GM12865 (cell line): ENCODE measurements at regions not wholly inside any gene's neighbourhood (a gene's known extent, or its start where the extent isn't known, plus 50 kb on each side); places are given as distances from the start of the nearest gene placed in this dataset.

Source experiments
- DNase-seq: peaks from one replicate; pipeline ENCODE4 v3.0.0; 2010; ENCODE audit warnings: low read depth
- H3K4me3 ChIP-seq: 2 replicates; pipeline ENCODE4 v1.5.1; 2011; ENCODE audit warnings: mild to moderate bottlenecking, low read depth, low read length, control low read depth
- TF ChIP-seq, protein P1 (sequence below): IDR thresholded peaks from 2 replicates; pipeline ENCODE4 v1.5.1; 2011; ENCODE audit warnings: low read length, control low read depth, low read depth, inconsistent platforms; ENCODE audit not compliant: insufficient read depth; ENCODE audit errors: missing control alignments

GRCh38 chr4:156638334-156638733 is 333.3 kb downstream of the PDGFC start:
- DNase-seq = no peak
- no peak overlapping the region for H3K4me3 ChIP-seq
- TF ChIP-seq, protein P1, sequence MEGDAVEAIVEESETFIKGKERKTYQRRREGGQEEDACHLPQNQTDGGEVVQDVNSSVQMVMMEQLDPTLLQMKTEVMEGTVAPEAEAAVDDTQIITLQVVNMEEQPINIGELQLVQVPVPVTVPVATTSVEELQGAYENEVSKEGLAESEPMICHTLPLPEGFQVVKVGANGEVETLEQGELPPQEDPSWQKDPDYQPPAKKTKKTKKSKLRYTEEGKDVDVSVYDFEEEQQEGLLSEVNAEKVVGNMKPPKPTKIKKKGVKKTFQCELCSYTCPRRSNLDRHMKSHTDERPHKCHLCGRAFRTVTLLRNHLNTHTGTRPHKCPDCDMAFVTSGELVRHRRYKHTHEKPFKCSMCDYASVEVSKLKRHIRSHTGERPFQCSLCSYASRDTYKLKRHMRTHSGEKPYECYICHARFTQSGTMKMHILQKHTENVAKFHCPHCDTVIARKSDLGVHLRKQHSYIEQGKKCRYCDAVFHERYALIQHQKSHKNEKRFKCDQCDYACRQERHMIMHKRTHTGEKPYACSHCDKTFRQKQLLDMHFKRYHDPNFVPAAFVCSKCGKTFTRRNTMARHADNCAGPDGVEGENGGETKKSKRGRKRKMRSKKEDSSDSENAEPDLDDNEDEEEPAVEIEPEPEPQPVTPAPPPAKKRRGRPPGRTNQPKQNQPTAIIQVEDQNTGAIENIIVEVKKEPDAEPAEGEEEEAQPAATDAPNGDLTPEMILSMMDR = no peak

- TF ChIP-seq, protein P1 = no peak
- no peak for DNase-seq
Observed at GRCh38 chr4:156636381-156636780, 335.2 kb downstream of the PDGFC start.

GRCh38 chr4:156635051-156635450 is 336.5 kb downstream of the PDGFC start:
- H3K4me3 ChIP-seq = no peak overlapping the region
- DNase-seq = no peak
- TF ChIP-seq, protein P1 = no peak

More at GRCh38 chr4:156636381-156636780, 335.2 kb downstream of the PDGFC start:
- H3K4me3 ChIP-seq = no peak overlapping the region

DNA sequence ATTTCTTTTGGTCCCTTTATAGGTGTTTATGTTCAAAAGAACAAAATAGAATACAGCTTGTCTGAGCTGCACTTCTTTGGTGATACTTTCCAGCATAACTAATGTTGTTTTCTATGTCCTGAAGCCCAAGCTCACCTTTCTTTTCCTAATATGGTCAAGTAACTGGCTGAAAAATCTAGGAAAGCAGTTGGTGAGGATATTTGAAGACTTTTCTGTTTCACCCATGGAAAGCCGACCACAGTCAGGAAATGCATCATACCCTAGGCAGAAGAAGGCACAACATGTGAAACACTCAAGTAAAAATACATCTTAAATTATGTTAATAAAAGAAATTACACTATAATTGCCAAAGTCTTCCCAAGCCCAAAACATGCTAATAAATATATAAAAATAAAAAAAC is 337.0 kb downstream of the PDGFC start:
- no peak for DNase-seq
- TF ChIP-seq, protein P1 = no peak
- H3K4me3 ChIP-seq = no peak overlapping the region

GRCh38 chr4:156633847-156634246 is 337.8 kb downstream of the PDGFC start:
- H3K4me3 ChIP-seq = no peak overlapping the region
- TF ChIP-seq, protein P1 = no peak
- DNase-seq = no peak

DNA sequence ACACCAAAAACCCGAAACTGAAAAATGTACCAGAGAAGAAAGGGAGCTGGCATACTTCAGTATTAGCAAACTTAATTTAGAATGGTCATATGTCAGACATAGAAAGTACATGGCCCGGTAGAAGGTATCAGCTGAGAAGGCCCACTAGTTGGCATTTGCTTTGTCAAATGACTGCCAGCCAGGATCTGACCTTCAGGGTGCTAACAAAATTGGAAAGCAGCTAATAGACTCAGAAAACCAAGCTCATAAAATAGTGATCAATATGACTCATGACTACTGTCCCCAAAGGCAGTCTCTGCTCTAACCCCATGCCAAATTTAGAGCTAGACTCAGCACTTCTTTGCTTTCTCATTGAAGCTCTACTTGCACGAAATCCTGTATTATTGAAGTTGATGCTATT is 342.7 kb downstream of the PDGFC start:
- TF ChIP-seq, protein P1 = no peak
- no peak overlapping the region for H3K4me3 ChIP-seq

DNA sequence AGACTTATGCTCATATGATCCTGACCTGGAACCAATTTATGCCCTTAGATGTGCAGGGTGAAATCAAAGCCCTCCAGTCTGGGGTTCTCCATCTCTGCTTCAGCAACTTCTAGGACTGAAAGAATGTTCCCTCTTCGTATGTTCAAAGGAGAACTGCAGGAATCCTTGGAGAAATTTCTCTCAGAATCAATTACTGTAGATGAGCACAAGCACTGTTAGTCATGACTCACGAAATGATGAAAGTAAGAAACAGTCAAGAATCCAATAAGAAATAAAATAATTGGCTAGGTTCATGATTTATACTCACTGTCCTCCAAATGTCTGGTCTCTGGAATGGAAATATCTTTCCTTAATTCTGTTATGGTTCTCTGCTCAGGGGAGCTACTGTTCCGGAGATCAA is 348.2 kb downstream of the PDGFC start:
- H3K4me3 ChIP-seq = no peak overlapping the region
- DNase-seq = no peak
- TF ChIP-seq, protein P1 = no peak

More for the DNA sequence above, 342.7 kb downstream of the PDGFC start:
- peak; percentile 15 for DNase-seq
